ENCODE measurements at regions not wholly inside any gene's neighbourhood (a gene's known extent, or its start where the extent isn't known, plus 50 kb on each side); places are given as distances from the start of the nearest gene placed in this dataset.
"Not testable (repeated sequence)": the region's sequence is repeated elsewhere in the genome, so short reads cannot be mapped to it uniquely, and the experiment has no call there.

DNA sequence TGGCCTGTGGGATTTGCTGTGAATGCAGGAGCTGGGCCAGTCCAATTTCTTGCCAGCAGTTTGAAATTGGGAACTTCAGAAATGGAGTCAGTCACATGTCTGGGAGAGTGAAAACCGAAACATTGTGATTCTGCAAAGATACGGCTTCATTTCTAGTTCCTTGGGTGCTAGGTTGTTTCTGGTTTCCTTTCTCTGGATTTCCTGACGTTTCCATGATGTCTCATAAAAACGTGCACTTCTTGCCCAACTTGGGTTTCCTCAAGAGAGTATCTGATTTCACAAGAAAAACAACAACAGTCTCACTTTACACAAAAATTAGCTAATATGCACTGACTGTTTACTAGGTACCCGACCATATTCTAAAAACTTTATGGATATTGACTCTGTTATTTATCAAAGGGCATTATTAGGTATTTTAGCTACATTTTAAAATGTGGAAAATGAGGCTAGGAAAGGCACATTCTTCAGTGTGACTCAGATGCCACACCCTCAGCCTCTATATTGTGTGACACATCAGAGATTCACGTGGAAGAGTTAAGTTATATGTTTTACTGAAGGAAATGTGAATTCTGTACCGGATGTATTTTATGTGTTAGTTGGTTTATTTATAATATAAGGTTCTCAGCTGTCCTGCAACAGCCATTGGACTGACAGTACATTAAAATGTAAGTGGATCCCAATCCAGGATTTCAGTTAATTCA is 225.0 kb upstream of the PUDP start:
- peak; percentile 7 for DNase-seq

DNA sequence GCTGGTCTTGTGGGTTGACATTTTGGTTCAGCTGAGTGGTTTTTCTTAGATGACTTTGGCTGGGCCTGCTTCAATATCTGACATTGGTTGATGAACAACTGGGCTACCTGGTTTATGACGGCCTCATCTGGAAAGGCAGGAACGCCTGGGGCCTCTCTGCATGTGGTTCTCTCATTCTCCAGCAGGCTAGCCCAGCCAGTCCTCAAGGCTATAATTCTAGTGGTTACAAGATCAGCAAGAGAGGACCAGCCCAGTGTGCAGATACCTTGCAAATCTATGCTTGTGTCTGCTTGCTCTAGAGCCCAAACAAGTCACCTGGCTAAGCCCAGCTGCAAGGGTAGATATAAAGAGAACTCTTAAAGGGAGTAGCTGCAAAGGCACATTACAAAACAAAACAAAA is 214.2 kb upstream of the PUDP start:
- DNase-seq = no peak

DNA sequence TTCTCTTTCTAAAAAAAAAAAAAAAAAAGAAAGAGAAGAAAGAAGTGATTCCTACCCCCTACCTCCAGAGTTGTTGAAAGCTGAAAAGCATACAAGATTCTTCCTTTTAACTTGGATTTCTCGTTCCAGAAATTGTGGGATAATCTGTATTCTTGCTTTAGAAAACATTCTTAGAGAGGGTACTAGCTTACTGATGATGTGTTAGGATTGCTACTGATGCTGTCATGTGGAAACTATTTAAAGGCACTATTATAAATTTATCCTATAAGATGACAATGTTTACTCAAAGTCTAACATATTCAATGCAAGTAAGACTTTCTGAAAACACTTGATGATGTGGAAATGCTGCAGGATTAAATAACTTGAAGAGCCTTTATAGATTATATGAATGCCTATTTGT is 204.0 kb upstream of the PUDP start:
- DNase-seq = no peak

- DNase-seq = no peak
These were observed 199.5 kb upstream of the PUDP start for GRCh38 chrX:7347465-7347864.

- DNase-seq = no peak
These were observed 198.1 kb upstream of the PUDP start for GRCh38 chrX:7346021-7346420.

DNA sequence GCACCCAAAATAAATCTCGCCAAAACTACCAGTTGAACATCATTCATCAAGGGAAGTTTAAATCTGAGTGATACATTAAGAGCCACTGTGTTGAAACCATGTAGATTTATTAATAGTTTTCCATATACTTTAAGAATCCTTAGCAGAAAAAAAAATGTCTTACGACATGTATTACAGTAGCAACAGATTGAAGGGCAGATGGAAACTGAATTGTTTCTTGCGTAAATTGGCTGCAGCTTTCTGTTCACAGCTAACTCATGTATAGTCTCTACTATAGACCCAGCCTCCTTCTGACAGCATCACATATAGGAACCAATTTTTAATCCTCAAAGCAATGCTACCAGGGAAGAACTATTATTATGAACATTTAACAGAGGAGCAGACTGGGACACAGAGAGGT is 195.2 kb upstream of the PUDP start:
- no peak for DNase-seq

GRCh38 chrX:7335816-7336362 is 187.9 kb upstream of the PUDP start:
- DNase-seq = not testable (repeated sequence)

- no peak for DNase-seq
These were observed 186.4 kb upstream of the PUDP start for GRCh38 chrX:7334253-7334935.

DNA sequence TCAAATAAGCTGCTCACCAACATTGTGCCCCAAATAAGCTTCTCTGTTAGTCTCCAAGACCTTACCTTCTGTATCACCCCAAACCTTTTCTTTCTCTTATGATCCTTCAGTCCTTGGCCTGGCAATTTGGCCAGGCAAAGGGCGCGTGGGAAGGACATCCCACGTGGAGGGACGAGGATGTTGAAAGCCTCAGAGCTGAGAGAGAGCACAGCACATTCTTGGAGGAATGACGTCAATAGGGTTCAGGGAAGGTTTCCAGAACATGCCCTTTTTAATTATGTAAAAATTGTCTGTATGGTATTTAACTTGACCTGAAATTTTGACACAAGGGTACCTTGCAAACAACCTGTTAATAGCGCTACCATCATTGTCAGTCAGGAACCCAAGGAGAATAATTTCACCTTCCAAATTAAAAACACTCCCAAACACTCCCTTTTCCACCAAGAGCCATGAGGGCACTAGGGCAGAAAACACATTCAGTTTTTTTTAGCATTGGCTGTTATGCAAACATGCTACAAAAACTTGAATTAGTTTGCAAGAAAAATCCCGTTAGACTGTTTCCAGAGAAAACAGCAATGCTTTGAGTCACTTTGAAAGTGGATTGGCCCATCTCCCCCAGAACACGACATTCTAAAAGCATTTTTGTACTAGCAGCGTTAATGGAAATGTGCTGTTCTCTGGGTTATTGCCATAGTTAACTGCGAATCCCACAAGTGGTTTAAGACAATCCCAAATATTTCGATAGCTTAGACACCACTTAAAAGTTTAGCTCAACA is 183.2 kb upstream of the PUDP start:
- no peak for DNase-seq

GRCh38 chrX:7330556-7330955 is 182.6 kb upstream of the PUDP start:
- DNase-seq = no peak

DNA sequence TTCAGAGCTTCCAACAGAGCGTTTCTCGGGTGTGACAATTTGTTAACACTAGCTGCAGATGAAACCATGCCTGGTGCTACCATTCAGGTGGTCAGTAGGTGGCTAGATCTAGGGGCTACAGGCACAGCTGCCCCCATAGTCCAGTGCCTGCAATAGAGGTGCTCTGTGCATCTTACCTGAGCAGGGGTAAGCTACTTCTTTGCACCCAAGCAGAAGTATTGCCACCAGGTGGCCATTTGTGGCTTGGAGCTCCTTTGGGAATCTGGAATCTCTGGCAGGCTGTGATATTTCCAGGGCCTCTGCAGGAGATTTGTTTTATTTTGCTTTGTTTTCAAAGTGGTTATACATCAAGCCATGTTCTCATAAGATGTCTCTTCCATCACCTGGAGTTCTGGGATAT is 170.7 kb upstream of the PUDP start:
- no peak for DNase-seq

DNA sequence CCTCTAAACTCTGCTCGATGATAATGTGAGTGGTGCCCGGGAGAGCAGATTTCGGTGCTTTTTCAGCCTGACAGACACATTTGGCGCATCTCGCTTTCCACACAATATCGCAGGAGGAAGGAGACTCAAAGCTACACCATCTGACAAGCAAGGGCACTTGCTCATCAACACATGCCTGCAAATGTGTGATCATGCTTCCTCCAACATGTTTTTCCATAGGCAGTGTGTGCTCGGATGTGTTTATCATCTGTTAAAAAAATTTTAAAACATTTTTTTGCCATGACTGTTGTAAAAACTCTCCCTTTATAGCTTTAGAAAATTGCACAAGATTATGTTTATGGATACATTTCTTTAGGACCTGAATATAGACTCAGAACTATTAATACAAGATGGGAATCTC is 170.3 kb upstream of the PUDP start:
- no peak for DNase-seq

DNA sequence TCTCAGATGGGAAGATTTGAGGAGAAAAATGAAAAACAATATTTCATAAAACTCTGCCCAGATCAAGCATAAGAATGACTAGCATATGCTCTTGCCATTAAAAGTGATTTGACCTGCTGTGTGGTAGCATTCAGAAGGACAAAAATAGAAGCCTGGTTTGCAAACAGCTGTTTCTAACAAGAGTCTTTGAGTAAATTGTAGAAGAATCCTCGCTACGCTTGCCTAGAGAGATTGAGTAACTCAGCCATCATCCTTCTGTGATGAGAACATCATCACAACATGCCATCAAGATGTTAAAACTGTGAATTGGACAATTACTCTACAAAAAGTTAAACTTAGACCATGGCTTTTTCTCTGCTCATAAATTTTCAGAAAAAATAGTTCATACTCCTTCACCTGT is 168.9 kb upstream of the PUDP start:
- no peak for DNase-seq

DNA sequence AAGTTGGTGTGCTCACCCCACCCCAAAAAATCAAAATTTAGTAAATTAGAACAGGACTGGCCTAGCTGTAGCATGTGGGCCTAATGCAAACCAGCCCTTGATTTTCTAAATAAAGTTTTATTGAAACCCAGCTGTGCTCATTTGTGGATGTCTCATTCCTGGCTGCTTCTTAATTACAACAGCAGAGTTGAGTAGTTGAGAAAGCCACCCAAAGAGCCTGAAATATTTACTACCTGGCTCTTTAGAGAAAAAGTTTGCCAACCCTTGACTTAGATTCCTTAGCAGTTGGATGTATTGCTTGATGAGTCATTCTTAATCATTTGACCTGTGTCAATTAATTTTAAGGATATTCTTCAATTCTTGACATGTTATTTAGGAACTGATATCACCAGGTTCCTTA is 168.3 kb upstream of the PUDP start:
- DNase-seq = no peak

DNA sequence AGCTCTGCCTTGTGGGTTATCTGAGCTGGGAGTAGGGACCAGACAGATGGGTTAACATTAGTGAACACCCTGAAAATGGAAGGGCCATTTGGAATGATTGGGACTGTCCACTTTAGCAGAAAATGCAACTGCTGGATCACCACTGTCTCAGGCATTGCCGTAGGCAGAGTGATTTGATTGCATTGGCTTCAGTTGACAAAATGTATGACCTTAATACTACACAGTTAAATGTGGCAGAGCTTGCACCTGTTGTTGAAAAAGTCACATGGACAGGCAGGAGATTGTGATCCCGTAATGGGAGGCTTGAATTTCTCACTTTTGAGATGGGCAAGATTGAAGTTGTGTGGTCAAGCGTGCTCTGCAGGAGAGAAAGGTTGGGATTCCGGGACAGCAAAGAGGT is 166.5 kb upstream of the PUDP start:
- no peak for DNase-seq

DNA sequence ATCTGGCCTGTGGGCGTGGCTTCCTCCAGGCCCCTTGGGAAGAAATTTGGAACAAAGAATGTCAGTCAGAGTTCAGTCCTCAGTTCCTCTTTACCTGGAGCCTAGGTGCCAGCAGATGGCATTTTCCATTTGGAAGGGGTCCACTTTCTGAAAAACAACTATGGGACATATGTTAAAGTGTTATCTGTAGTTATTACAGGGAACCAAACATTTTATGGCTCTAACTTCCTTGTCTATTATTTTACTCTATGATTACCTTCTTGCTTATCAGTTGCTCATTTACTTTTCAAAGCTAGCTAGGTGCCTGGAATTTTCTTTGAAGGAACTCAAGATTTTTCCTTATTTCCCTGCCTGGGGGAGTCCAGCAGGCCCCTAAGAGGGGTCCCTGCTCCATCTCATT is 159.8 kb upstream of the PUDP start:
- DNase-seq = no peak

- peak; percentile 71 for DNase-seq
These were observed 146.5 kb upstream of the PUDP start for GRCh38 chrX:7294483-7294882.

- no peak for DNase-seq
These were observed 138.3 kb upstream of the PUDP start for GRCh38 chrX:7286168-7286837.

DNA sequence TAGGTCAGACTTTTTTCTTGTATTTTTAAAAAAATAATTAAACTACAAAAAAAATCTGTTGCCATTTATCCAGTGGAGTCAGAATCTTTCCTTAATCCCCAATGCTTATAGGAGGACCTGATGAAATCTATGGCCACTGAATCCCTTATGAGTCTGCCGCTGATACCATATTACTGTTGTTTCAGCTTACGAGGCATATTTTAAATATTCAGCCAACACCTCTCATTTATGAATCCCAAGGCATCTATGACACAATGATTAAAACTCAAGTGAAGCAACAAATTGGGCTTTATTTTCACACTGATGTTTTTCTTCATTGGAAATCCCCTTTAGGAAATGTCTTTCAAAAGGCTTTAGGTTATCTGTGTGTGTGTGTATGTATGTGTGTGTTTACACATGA is 137.8 kb upstream of the PUDP start:
- no peak for DNase-seq

DNA sequence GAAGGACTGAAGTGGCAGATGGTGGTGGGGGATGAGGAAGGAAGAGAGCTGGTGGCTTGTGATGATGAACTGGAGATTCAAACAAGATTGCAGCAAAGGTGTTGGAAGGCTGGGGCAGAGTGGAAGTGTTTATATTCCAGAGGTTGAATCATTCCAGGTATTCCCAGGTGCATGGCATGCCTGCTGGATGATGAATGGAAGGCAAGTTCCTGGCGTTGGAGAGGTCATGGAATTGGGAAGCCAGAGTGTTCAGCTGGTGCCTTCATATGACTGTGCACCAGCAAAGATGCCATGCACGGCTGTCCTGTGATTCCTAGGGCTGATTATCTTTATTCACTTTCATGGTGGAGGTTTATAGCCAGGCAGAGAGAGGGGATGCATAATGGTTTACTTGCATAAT is 135.8 kb upstream of the PUDP start:
- no peak for DNase-seq

DNA sequence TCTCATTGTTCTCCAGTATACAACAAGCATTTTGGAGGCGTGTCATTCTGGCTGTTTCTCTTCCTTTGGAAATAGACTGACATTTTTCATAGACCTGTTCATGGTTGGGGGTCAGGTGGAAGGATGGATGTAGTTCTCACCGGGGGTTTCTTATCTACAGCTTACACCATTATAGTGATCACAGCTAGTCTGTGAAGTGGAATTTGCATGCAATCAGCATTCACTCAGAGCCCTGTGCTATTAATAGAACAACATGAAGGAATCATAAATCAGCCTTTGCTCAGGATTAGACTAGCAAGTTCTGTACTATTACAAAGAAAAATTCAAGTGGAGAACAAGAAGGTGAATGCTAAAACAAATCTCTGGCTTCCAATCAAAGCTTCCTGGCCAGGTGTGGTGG is 132.6 kb upstream of the PUDP start:
- no peak for DNase-seq

GRCh38 chrX:7272346-7272745 is 124.4 kb upstream of the PUDP start:
- DNase-seq = peak; percentile 80

- no peak for DNase-seq
These were observed 123.0 kb upstream of the PUDP start for GRCh38 chrX:7270933-7271332.
